ENCODE measurements at regions not wholly inside any gene's neighbourhood (a gene's known extent, or its start where the extent isn't known, plus 50 kb on each side); places are given as distances from the start of the nearest gene placed in this dataset.

GRCh38 chr9:118991366-118992285 lies 377.6 kb downstream of the BRINP1 start:
- no peak for TF ChIP-seq CTCF (IDR thresholded peaks at IDR 0.05; ENCODE audit: insufficient read depth, low read length)
- TF ChIP-seq REST (IDR thresholded peaks at IDR 0.05; ENCODE audit: insufficient replicate concordance, low read depth): no peak
- TF ChIP-seq POLR2AphosphoS5 (IDR thresholded peaks at IDR 0.05; ENCODE audit: low read depth): no peak

All from HL-60 (cell line).